Hepatocyte (in vitro differentiated cells): ENCODE measurements at regions not wholly inside any gene's neighbourhood (a gene's known extent, or its start where the extent isn't known, plus 50 kb on each side); places are given as distances from the start of the nearest gene placed in this dataset.

ENCODE experiments used
- CTCF ChIP-seq: fragments of 200-600 bp; sonication (generic); IDR thresholded peaks from 2 replicates; pipeline ENCODE4 v1.5.1; 2016; ENCODE audit warnings: antibody characterized with exemption, mild to moderate bottlenecking; ENCODE audit not compliant: poor library complexity
- EZH2 ChIP-seq: fragments of 200-600 bp; sonication (generic); IDR thresholded peaks from 2 replicates; pipeline ENCODE4 v1.6.1; 2016; ENCODE audit warnings: antibody characterized with exemption, mild to moderate bottlenecking, borderline replicate concordance
- EZH2phosphoT487 ChIP-seq: fragments of 200-600 bp; sonication (generic); IDR thresholded peaks from one replicate; pipeline ENCODE4 v1.6.1; 2018; ENCODE audit warnings: antibody characterized with exemption, mild to moderate bottlenecking, low read depth, moderate library complexity; ENCODE audit not compliant: unreplicated experiment, severe bottlenecking

- TF ChIP-seq CTCF (no peak), EZH2 (no peak), EZH2phosphoT487 (no peak)
Measured at GRCh38 chr2:14140009-14140550, 492.4 kb upstream of the LRATD1 start.
